ENCODE measurements at regions not wholly inside any gene's neighbourhood (a gene's known extent, or its start where the extent isn't known, plus 50 kb on each side); places are given as distances from the start of the nearest gene placed in this dataset.

GRCh38 chrX:110881971-110882370 lies 86.4 kb upstream of the CHRDL1 start:
- TF ChIP-seq, protein P1, sequence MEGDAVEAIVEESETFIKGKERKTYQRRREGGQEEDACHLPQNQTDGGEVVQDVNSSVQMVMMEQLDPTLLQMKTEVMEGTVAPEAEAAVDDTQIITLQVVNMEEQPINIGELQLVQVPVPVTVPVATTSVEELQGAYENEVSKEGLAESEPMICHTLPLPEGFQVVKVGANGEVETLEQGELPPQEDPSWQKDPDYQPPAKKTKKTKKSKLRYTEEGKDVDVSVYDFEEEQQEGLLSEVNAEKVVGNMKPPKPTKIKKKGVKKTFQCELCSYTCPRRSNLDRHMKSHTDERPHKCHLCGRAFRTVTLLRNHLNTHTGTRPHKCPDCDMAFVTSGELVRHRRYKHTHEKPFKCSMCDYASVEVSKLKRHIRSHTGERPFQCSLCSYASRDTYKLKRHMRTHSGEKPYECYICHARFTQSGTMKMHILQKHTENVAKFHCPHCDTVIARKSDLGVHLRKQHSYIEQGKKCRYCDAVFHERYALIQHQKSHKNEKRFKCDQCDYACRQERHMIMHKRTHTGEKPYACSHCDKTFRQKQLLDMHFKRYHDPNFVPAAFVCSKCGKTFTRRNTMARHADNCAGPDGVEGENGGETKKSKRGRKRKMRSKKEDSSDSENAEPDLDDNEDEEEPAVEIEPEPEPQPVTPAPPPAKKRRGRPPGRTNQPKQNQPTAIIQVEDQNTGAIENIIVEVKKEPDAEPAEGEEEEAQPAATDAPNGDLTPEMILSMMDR (IDR thresholded peaks at IDR 0.05; ENCODE audit: low read depth, low read length) = no peak
- H3K4me3 ChIP-seq (ENCODE audit: low read depth, low read length) = no peak overlapping the region
- in situ Hi-C loops (cut with HindIII; ENCODE audit: low sequenced_read_pairs) = no loop called here
- DNase-seq (ENCODE audit: low read depth, low spot score) = no peak

DNA sequence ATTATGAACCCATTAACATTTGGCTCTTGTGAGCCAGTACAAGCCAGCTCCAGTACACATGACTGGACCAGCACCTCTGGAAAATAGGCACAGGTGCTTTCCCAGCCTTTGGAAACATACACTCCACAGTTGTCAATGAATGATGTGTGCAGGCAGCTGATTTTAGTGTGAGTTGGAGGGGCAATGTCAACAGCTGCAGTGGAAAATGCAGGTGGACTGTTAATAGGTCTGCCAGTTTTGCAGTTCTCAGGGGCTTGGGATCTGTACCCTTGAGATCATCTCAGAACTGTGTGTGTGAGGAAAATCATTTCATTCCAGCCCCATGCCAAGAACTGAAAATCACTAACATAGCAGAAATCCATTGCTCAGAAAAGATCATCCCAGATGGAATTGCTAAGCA lies 81.7 kb upstream of the CHRDL1 start:
- no peak for DNase-seq (ENCODE audit: low read depth, low spot score)
- TF ChIP-seq, protein P1 (IDR thresholded peaks at IDR 0.05; ENCODE audit: low read depth, low read length) = no peak
- H3K4me3 ChIP-seq (ENCODE audit: low read depth, low read length) = no peak overlapping the region
- in situ Hi-C loops (cut with HindIII; ENCODE audit: low sequenced_read_pairs) = no loop called here

DNA sequence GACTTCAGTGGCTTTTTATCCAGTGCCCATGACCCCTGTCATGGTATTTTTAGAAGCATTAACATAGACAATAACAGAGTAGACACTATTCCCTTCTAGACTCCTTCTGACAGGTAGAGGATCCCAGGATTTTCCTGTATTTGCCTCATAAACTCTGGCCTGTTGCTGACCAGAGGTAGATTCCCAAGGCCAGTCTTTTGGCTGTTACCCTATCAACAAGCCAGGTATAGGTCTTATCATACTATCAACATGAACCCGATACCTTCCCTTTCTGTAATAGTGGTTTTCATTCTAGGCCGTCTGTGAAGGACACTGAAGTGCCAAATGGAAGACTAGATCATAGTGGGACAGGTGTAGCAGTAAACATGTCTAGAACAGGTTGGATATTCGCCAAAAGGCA lies 76.2 kb upstream of the CHRDL1 start:
- H3K4me3 ChIP-seq (ENCODE audit: low read depth, low read length) = no peak overlapping the region
- TF ChIP-seq, protein P1 (IDR thresholded peaks at IDR 0.05; ENCODE audit: low read depth, low read length) = no peak
- DNase-seq (ENCODE audit: low read depth, low spot score) = no peak
- in situ Hi-C loops (cut with HindIII; ENCODE audit: low sequenced_read_pairs) = no loop called here

DNA sequence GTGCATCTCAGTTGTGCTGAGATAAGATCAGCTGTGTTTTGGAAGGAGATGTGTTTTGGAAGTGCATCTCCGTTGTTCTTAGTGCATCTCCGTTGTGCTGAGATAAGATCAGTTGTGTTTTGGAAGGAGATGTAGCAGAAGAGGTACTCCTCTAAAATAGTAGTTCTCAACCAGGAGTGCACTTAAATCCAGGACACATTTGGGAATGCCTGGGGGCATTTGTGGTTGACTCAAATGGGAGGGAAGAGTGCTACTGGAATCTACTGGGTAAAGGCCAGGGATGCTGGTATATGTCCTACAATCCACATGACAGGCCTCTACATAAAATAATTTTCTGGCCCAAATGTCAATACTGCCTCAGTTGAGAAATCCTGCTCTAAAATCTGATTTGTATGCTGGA lies 70.8 kb upstream of the CHRDL1 start:
- no peak for DNase-seq (ENCODE audit: low read depth, low spot score)
- TF ChIP-seq, protein P1 (IDR thresholded peaks at IDR 0.05; ENCODE audit: low read depth, low read length) = no peak
- in situ Hi-C loops (cut with HindIII; ENCODE audit: low sequenced_read_pairs) = no loop called here
- H3K4me3 ChIP-seq (ENCODE audit: low read depth, low read length) = no peak overlapping the region

- in situ Hi-C loops (cut with HindIII; ENCODE audit: low sequenced_read_pairs) = no loop called here
- no peak for DNase-seq (ENCODE audit: low read depth, low spot score)
- H3K4me3 ChIP-seq (ENCODE audit: low read depth, low read length) = no peak overlapping the region
- TF ChIP-seq, protein P1 (IDR thresholded peaks at IDR 0.05; ENCODE audit: low read depth, low read length) = no peak
Measured at GRCh38 chrX:110863883-110864282, 68.3 kb upstream of the CHRDL1 start.

DNA sequence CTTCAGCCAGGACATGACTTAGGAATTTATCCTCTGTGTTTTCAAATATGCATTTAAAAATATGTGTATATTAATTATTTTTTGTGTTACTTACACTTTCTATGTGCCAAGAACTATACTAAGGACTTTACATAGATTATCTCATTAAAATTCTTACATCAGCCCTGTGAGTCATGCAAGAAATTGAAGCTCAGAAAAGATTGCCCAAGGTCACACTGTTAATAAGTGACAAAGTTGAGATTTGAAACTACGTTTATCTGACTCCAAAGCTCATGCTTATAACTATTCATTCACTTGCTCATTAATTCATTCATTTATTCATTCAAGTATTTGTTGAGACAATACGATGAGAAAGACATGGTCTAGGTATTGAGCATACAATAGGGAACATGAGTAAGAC lies 62.9 kb upstream of the CHRDL1 start:
- TF ChIP-seq, protein P1 (IDR thresholded peaks at IDR 0.05; ENCODE audit: low read depth, low read length) = no peak
- DNase-seq (ENCODE audit: low read depth, low spot score) = no peak
- in situ Hi-C loops (cut with HindIII; ENCODE audit: low sequenced_read_pairs) = no loop called here

DNA sequence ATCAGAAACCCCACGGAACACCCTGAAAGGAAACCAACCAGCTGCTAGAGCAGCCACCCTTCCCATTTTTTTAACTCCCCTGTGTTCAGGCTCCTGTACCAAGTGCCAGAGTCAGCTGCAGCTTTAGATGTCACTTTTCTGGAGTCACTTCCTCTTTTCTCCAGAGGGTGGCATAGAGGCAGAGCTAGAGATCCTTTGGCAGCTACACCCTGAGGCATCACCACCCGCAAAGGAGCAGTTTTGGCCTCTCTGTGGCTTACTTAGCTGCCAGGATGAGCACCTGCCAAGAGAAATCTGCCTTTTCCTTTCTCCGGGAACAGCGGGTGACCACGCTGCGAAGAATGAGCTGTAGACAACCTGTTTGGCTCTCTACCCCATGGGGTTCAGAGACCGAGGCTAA lies 58.0 kb upstream of the CHRDL1 start:
- H3K4me3 ChIP-seq (ENCODE audit: low read depth, low read length) = no peak overlapping the region
- in situ Hi-C loops (cut with HindIII; ENCODE audit: low sequenced_read_pairs) = no loop called here
- TF ChIP-seq, protein P1 (IDR thresholded peaks at IDR 0.05; ENCODE audit: low read depth, low read length) = peak; percentile 43
- DNase-seq (ENCODE audit: low read depth, low spot score) = peak; percentile 14

More for the DNA sequence above, 62.9 kb upstream of the CHRDL1 start:
- no peak overlapping the region for H3K4me3 ChIP-seq (ENCODE audit: low read depth, low read length)

Measured in astrocyte of the spinal cord (primary cell).